Body of pancreas (tissue), 4 donors: ENCODE measurements at regions not wholly inside any gene's neighbourhood (a gene's known extent, or its start where the extent isn't known, plus 50 kb on each side); places are given as distances from the start of the nearest gene placed in this dataset.

Experiments
- CTCF ChIP-seq, 7 experiments: fragments of 450-650 bp in 4 of 7; fragments of 200-600 bp in 3 of 7; sonication (generic) in 3 of 7; IDR thresholded peaks; one replicate each; pipeline ENCODE4 v1.5.1; 2016 to 2019; ENCODE audit warnings: antibody characterized with exemption in 7 of 7
- POLR2A ChIP-seq, 3 donors: fragments of 450-650 bp; IDR thresholded peaks; one replicate each; pipeline ENCODE4 v1.6.1; 2016; ENCODE audit warnings: antibody characterized with exemption in 3 of 3, mild to moderate bottlenecking in 2 of 3

DNA sequence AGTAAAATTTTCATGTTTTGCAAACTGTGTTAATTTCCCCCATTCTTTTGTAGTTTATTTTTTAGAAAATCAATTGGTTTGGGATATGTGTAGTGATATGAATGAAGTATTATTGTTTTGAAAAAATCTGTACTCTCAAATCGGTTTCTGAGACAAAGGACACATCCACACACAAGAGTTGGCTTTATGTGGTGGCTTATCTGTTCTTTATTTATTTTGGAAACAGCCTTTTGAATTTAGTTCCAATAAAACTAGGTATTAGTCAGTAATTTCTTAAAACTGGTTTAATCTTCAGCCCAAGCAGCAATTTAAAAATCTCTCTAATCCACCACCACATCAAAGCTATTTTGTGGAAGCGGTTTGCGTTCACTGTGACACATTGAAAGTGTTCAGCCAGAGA, 741.5 kb upstream of the GRM7 start:
- TF ChIP-seq CTCF (IDR thresholded peaks at IDR 0.05) (no peak), POLR2A (IDR thresholded peaks at IDR 0.05) (no peak)
